Mammary epithelial cell (primary cell): ENCODE measurements at regions not wholly inside any gene's neighbourhood (a gene's known extent, or its start where the extent isn't known, plus 50 kb on each side); places are given as distances from the start of the nearest gene placed in this dataset.

ENCODE experiments used
- CTCF ChIP-seq, 2 donors: IDR thresholded peaks in 1 of 2; conservative IDR thresholded peaks in 1 of 2; 2 replicates each; pipeline ENCODE4 v1.5.1; 2011 to 2012; ENCODE audit warnings: inconsistent platforms in 2 of 2, low read length in 2 of 2, mild to moderate bottlenecking in 2 of 2, control low read depth in 1 of 2, low read depth in 1 of 2; ENCODE audit not compliant: insufficient read depth in 1 of 2; ENCODE audit errors: extremely low read depth in 1 of 2
- EZH2 ChIP-seq: IDR thresholded peaks from 2 replicates; pipeline ENCODE4 v1.6.1; 2012; ENCODE audit warnings: low read length, inconsistent platforms, borderline replicate concordance

GRCh38 chr5:39485079-39485478 lies 60.3 kb upstream of the DAB2 start:
- TF ChIP-seq CTCF (conservative IDR thresholded peaks at IDR 0.05 in 1 of 2, IDR thresholded peaks at IDR 0.05 in 1 of 2; ENCODE audit: extremely low read depth in 1 of 2, insufficient read depth in 1 of 2, low read depth in 1 of 2, low read length in 2 of 2) (no peak), EZH2 (no peak)
